HEK293T (cell line): ENCODE measurements at regions not wholly inside any gene's neighbourhood (a gene's known extent, or its start where the extent isn't known, plus 50 kb on each side); places are given as distances from the start of the nearest gene placed in this dataset.

Experiments
- CTCF ChIA-PET: fragments of 350-600 bp; formaldehyde crosslinking; extraction: SDS; loops from one replicate; lab custom pipeline; 2021; ENCODE audit warnings: antibody characterized with exemption, inconsistent platforms; lab: Yijun Ruan, JAX
- POLR2A ChIA-PET: fragments of 350-600 bp; formaldehyde crosslinking; extraction: SDS; loops from one replicate; lab custom pipeline; 2020; ENCODE audit warnings: antibody characterized with exemption, inconsistent platforms; lab: Yijun Ruan, JAX
- DNase-seq: peaks from one replicate; pipeline ENCODE4 v3.0.0; 2012; ENCODE audit warnings: mixed read lengths; ENCODE audit errors: extremely low spot score
- ARNT ChIP-seq: fragments of 450-650 bp; IDR thresholded peaks from 2 replicates; pipeline ENCODE4 v1.6.1; 2017; ENCODE audit warnings: mild to moderate bottlenecking
- BHLHE40 ChIP-seq: fragments of 450-650 bp; IDR thresholded peaks from 2 replicates; pipeline ENCODE4 v1.6.1; 2016; ENCODE audit warnings: mild to moderate bottlenecking, moderate library complexity, borderline replicate concordance
- CTBP1 ChIP-seq: fragments of 450-650 bp; IDR thresholded peaks from 2 replicates; pipeline ENCODE4 v1.6.1; 2016; ENCODE audit warnings: borderline replicate concordance
- ELF4 ChIP-seq: fragments of 450-650 bp; IDR thresholded peaks from 2 replicates; pipeline ENCODE4 v1.6.1; 2017; ENCODE audit warnings: antibody characterized with exemption
- FOXA1 ChIP-seq: fragments of 450-650 bp; IDR thresholded peaks from 2 replicates; pipeline ENCODE4 v1.6.1; 2016; ENCODE audit warnings: mild to moderate bottlenecking
- FOXK2 ChIP-seq: fragments of 450-650 bp; IDR thresholded peaks from 2 replicates; pipeline ENCODE4 v1.6.1; 2016; ENCODE audit warnings: mild to moderate bottlenecking
- FOXM1 ChIP-seq: fragments of 450-650 bp; IDR thresholded peaks from 2 replicates; pipeline ENCODE4 v1.6.1; 2017; ENCODE audit warnings: mild to moderate bottlenecking, borderline replicate concordance
- HDGF ChIP-seq: fragments of 450-650 bp; IDR thresholded peaks from 2 replicates; pipeline ENCODE4 v1.6.1; 2017; ENCODE audit warnings: antibody characterized with exemption, borderline replicate concordance
- L3MBTL2 ChIP-seq: fragments of 450-650 bp; conservative IDR thresholded peaks from 2 replicates; pipeline ENCODE4 v1.6.1; 2016; ENCODE audit warnings: mild to moderate bottlenecking
- LEF1 ChIP-seq: fragments of 450-650 bp; IDR thresholded peaks from 2 replicates; pipeline ENCODE4 v1.6.1; 2017; ENCODE audit warnings: mild to moderate bottlenecking, borderline replicate concordance
- NFRKB ChIP-seq: fragments of 450-650 bp; IDR thresholded peaks from 2 replicates; pipeline ENCODE4 v1.6.1; 2016; ENCODE audit warnings: mild to moderate bottlenecking, moderate library complexity
- SP1 ChIP-seq: fragments of 450-650 bp; IDR thresholded peaks from 2 replicates; pipeline ENCODE4 v1.6.1; 2017
- SUZ12 ChIP-seq: fragments of 450-650 bp; IDR thresholded peaks from 2 replicates; pipeline ENCODE4 v1.6.1; 2016; ENCODE audit warnings: mild to moderate bottlenecking
- TARDBP ChIP-seq: fragments of 450-650 bp; IDR thresholded peaks from 2 replicates; pipeline ENCODE4 v1.6.1; 2016
- ZNF384 ChIP-seq: fragments of 450-650 bp; IDR thresholded peaks from 2 replicates; pipeline ENCODE4 v1.6.1; 2016
- TF ChIP-seq, protein P1 (sequence below): fragments of 450-650 bp; IDR thresholded peaks from 2 replicates; pipeline ENCODE4 v1.6.1; 2016

DNA sequence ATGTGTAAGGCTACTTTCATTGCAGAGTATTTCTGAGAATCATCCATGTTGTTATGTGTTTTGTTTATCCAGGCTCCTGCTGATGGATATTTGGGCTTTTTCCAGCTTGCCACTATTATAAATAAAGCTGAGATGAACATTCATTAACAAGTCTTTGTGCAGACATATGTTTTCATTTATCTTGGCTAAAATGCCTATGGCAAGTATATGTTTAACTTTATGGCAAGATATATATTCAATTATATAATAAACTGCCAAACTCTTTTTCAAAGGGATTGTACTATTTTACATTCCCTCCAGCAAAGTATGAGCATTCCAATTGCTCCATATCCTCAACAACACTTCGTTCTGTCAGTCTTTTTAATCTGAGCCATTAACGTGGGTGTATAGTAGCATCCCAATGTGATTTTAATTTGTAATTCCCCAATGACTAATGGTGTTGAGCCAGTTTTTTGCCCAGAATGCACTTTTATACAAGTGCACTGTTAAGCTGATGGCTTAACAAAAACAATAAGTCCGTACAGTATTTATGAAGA lies 452.4 kb downstream of the SHQ1 start:
- no peak for DNase-seq
- CTCF ChIA-PET = no interaction called here
- POLR2A ChIA-PET = interaction anchor here (0.8 kb wide), 1 partner anchor 13 kb away, joined by 3 read pairs; no protein-coding TSS in a partner anchor

DNA sequence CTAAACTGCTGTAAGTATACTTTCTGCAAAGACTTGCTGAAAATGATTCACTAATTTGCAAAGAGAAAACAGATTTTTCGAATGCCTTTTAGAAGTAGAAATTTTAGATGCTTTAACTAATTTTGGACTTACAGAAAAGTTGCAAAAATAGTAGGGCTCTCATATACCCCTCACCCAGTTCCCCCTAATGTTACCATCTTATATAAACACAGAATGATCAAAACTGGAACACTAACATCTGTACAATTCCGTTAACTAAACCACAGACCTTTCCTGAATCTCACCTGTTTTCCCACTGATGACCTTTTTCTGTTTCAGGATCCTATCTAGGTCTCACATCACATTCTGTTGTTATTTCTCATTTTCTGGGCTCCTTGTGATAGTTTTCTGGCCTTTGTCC lies 454.8 kb downstream of the SHQ1 start:
- ChIA-PET POLR2A (no interaction called here), CTCF (no interaction called here)
- DNase-seq = no peak
- TF ChIP-seq, protein P1, sequence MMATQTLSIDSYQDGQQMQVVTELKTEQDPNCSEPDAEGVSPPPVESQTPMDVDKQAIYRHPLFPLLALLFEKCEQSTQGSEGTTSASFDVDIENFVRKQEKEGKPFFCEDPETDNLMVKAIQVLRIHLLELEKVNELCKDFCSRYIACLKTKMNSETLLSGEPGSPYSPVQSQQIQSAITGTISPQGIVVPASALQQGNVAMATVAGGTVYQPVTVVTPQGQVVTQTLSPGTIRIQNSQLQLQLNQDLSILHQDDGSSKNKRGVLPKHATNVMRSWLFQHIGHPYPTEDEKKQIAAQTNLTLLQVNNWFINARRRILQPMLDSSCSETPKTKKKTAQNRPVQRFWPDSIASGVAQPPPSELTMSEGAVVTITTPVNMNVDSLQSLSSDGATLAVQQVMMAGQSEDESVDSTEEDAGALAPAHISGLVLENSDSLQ = no peak
- no peak for TF ChIP-seq ELF4
- TF ChIP-seq SP1 = no peak
- TF ChIP-seq CTBP1 = no peak
- no peak for TF ChIP-seq L3MBTL2
- no peak for TF ChIP-seq HDGF
- TF ChIP-seq NFRKB = no peak
- TF ChIP-seq SUZ12 = no peak
- no peak for TF ChIP-seq FOXK2
- TF ChIP-seq LEF1 = no peak

More for the DNA sequence above, 452.4 kb downstream of the SHQ1 start:
- no peak for TF ChIP-seq ZNF384
- TF ChIP-seq FOXK2 = no peak
- TF ChIP-seq FOXM1 = no peak
- TF ChIP-seq BHLHE40 = no peak
- TF ChIP-seq SUZ12 = no peak
- TF ChIP-seq FOXA1 = no peak
- TF ChIP-seq L3MBTL2 = no peak
- TF ChIP-seq NFRKB = no peak
- no peak for TF ChIP-seq CTBP1
- no peak for TF ChIP-seq HDGF
- TF ChIP-seq ARNT = no peak
- no peak for TF ChIP-seq TARDBP
- TF ChIP-seq ELF4 = no peak

DNA sequence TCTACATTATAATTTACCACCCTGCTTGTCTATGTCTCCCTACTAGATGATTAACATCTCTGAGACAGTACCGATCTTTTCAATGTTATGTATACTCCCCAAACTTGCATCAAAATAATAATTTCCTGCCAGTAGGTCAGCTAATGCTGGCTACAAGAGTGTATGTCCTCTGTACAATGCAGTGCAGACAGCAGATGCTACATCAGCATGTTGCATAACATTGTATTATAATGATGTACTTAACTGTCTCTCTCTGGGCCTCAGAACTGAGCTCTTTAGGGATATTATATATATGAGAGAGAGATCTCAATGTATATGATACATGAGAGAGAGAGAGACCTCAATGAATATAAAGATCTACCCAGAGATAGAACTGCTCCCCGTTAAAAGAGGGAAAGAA lies 456.6 kb downstream of the SHQ1 start:
- CTCF ChIA-PET = no interaction called here
- no peak for TF ChIP-seq SP1
- TF ChIP-seq ZNF384 = no peak
- no peak for TF ChIP-seq L3MBTL2
- no peak for TF ChIP-seq CTBP1
- TF ChIP-seq ARNT = no peak
- TF ChIP-seq ELF4 = no peak
- no peak for TF ChIP-seq SUZ12
- TF ChIP-seq, protein P1 = no peak
- TF ChIP-seq BHLHE40 = no peak
- no peak for TF ChIP-seq FOXK2
- no peak for TF ChIP-seq LEF1
- no peak for TF ChIP-seq NFRKB
- no peak for TF ChIP-seq FOXA1
- no peak for TF ChIP-seq TARDBP
- TF ChIP-seq HDGF = no peak
- TF ChIP-seq FOXM1 = no peak
- POLR2A ChIA-PET = no interaction called here
- no peak for DNase-seq

DNA sequence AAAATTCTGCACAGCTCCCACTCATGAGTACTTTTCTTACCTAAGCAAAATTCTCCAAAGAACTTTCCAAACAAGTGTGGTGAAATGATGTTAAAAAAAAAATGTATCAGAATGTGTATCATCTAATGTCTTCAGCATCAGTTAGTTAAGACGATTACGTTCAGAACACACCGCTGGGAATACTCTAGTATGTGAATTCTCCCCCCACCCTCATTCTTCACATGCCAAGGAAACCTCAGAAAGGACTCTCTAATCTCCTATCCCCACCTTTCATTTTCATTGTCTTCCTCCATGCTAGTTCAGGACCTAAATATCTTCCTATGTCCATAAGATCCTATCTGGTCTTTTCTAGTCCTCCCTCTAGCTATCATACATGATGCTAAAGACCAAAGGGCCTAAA lies 457.4 kb downstream of the SHQ1 start:
- ChIA-PET POLR2A (no interaction called here), CTCF (no interaction called here)
- DNase-seq = no peak
- TF ChIP-seq ZNF384 (no peak), FOXA1 (no peak), L3MBTL2 (no peak), FOXK2 (no peak)

DNA sequence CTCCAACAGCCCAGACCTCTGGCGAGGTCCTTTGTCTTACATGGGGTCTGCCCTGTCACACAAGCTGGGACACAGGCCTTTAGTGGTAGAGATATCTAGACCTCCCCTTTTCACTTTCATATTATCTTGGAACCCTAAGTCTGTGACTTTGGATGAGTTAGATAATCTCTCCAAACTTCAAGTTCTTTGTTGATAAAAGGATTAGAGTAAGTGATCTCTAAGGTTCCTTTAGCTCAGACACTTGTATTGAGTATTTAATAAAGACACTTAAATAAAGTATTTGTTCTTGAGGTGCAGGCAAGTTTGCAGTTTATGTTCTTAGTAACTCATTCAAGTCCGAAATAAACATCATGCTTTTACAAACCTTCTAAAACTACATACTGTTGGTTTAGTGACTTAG lies 459.6 kb downstream of the SHQ1 start:
- CTCF ChIA-PET = no interaction called here
- POLR2A ChIA-PET = no interaction called here
- TF ChIP-seq SP1 (no peak), BHLHE40 (no peak), CTBP1 (no peak)
- no peak for DNase-seq

DNA sequence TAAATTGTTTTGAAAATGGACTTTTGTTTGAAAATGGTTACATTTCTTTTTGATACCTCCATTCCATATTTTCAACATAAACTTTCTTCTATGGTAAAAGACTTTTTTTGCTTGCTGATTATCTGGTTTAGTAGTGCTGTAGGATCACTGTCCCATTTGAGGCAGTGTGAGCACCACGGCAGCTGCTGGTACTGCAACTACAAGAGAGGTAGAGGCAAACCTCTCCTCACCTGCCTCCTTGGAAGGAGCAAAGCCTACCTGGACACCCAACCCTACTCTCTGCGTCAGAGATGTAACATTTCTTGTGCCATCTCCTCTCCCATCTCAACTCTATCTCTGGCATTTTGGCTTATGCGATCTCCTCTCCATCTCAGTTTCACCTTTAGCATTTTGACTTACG lies 460.1 kb downstream of the SHQ1 start:
- no peak for DNase-seq
- ChIA-PET POLR2A (no interaction called here), CTCF (no interaction called here)
- TF ChIP-seq SP1 = no peak
- TF ChIP-seq BHLHE40 = no peak

DNA sequence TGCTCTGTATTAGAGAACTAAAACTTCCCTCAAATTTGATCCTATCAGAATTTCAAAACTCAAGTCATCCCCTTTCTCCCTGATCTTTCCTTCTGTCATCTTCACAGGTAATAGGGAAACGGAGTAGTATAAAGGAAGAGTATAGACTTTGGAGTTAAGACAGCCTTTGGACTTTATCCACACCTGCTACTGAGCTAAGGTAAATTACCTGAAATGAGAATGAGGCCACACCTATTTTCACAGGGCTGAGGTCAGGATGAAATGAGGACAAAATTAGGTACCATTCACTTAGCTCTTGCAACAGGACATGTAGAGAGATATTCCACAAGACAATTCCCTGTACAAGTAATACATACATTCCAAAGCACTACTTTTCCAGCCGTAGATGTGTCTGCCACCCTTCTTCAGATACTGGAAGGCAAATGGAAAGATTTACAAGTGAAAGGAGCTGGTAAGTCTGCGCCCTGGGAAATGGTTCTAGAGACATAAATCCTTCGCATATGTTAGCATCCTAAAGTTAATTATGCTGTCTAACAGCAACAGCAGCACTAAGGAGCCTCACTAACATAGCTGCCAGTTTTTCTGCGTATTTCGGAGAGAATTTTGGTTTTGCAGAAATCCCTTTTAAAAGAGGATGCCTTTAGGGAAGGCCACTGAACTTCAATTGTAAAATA lies 461.8 kb downstream of the SHQ1 start:
- no peak for TF ChIP-seq NFRKB
- POLR2A ChIA-PET = no interaction called here
- no peak for DNase-seq
- CTCF ChIA-PET = no interaction called here
